ENCODE measurements at regions not wholly inside any gene's neighbourhood (a gene's known extent, or its start where the extent isn't known, plus 50 kb on each side); places are given as distances from the start of the nearest gene placed in this dataset.
"Not testable (repeated sequence)": the region's sequence is repeated elsewhere in the genome, so short reads cannot be mapped to it uniquely, and the experiment has no call there.

DNA sequence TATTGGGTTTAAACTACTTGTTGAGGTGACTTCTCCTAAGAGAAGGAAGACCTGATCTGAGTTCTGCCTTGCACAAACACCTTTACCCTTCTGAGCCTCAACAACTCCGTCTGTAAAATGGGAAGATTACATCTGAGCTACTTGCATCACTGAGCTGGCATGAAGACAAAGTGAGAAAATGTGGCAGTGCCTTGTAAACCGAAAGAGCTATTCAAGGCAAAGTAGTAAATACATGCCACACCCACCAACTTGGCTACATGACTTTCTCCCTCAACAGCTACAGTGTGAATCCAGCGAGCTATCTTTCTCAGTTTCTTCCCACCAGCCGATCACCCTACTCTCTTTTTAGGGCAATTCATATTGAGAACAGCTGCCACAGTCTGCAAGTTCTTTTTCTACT lies 148.3 kb downstream of the FOXB1 start:
- Mint-ChIP-seq H3K36me3 (no peaks in the 10 kb centered on the region), H3K27ac (no peak overlapping the region), H3K4me1 (peaks cover 14% of the 10 kb centered on the region), H3K4me3 (no peak overlapping the region), H3K9me3 (no peaks in the 10 kb centered on the region)
- peak; percentile 45 for ATAC-seq
- DNase-seq (ENCODE audit: low spot score in 2 of 2), result no peak

DNA sequence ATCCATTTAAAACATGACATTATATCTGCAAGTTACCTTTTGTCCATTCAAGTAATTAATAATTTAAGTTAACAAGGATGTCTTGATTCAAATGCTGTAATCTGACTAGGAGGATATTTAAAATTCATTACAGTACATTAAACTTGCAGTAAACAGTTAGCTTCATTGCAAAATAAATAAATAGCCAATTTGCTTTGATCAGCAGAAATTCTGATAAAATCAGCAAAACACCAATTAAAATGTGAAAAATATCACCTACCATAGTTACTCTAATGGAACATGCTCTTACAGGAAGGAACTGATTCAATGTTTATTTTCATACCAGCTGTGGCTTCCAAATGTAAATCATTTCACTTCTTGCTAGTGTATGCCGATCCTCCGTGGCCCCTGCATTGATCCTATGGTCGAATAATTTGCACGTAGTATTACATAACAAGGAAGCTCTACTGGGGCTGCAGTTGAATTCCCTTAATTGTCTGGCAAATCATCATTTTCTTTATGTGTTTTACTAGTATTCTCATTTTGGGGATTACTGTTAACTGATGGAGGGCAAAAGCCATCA lies 150.7 kb downstream of the FOXB1 start:
- Mint-ChIP-seq H3K4me3 (peak overlapping the region; percentile 17), H3K4me1 (peaks cover 14% of the 10 kb centered on the region), H3K27ac (no peak overlapping the region), H3K9me3 (no peaks in the 10 kb centered on the region), H3K36me3 (no peaks in the 10 kb centered on the region)
- peak; percentile 44 for ATAC-seq
- no peak for DNase-seq (ENCODE audit: low spot score in 2 of 2)

DNA sequence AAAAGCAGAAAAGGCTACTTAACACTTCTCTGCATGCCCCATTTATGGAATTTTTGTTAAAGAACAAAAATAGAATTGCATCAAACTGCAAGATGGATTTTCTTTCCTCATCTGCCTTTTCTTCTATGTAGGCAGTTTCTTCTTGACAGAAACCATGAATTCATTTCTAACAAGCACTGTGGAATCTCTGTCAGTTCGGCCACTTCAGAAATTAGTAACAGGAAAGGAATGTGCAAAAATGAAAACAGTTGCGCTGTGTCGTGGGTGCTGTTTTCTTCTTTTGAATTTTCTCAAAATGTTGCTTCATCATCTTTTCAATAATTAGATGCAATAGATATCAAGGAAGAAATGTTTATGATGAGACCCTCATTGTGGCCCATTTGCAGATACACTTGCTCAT lies 151.6 kb downstream of the FOXB1 start:
- H3K27ac Mint-ChIP-seq, result no peak overlapping the region
- DNase-seq (ENCODE audit: low spot score in 2 of 2), result no peak
- ATAC-seq, result peak; percentile 85

DNA sequence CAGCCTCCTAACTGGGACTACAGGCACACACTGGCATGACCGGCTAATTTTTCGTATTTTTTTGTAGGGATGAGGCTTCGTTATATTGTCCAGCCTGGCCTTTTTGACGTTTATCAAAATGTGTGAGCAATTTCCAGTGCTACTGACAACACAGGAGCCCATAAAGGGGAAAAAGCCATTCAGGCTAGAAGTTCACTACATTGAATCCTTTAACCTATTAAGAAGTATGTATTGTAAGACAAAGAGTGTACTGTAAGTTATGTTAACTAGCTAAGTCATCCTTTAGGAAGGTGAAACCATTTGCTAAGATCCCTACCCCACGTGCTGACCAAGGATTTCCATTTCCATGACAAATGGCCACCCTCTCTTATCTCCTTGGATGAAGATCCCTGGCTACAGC lies 156.8 kb downstream of the FOXB1 start:
- no peak overlapping the region for H3K27ac Mint-ChIP-seq
- no peak for ATAC-seq
- no peaks in the 10 kb centered on the region for H3K36me3 Mint-ChIP-seq
- H3K9me3 Mint-ChIP-seq, result peaks cover 3% of the 10 kb centered on the region
- DNase-seq (ENCODE audit: low spot score in 2 of 2), result no peak
- peaks cover 3% of the 10 kb centered on the region for H3K4me1 Mint-ChIP-seq
- H3K4me3 Mint-ChIP-seq, result no peak overlapping the region

More for the DNA sequence above, 151.6 kb downstream of the FOXB1 start:
- H3K36me3 Mint-ChIP-seq, result no peaks in the 10 kb centered on the region
- peaks cover 14% of the 10 kb centered on the region for H3K4me1 Mint-ChIP-seq
- H3K4me3 Mint-ChIP-seq, result peak overlapping the region; percentile 17
- no peaks in the 10 kb centered on the region for H3K9me3 Mint-ChIP-seq

DNA sequence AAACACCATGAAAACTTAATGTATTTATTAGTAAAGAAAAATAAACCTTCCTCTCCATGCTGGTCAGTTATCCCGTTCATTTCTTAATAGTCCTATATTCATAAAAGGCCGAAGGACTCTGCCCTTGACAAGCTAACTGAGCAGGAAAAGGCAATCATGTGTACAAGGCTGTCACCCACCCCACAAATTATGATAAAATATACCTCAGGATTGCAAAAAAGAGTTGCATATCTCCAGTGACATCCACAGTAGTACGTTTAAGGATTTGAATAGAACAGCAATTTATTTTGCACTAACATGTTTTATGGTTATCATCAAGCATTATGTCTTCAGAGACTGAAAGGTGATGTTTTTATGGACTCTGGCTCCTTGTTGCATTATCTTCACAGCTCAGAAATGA lies 157.6 kb downstream of the FOXB1 start:
- Mint-ChIP-seq H3K4me3 (no peak overlapping the region), H3K36me3 (no peaks in the 10 kb centered on the region), H3K9me3 (peaks cover 3% of the 10 kb centered on the region), H3K4me1 (no peaks in the 10 kb centered on the region), H3K27ac (no peak overlapping the region)
- ATAC-seq (no peak), DNase-seq (ENCODE audit: low spot score in 2 of 2) (no peak)

DNA sequence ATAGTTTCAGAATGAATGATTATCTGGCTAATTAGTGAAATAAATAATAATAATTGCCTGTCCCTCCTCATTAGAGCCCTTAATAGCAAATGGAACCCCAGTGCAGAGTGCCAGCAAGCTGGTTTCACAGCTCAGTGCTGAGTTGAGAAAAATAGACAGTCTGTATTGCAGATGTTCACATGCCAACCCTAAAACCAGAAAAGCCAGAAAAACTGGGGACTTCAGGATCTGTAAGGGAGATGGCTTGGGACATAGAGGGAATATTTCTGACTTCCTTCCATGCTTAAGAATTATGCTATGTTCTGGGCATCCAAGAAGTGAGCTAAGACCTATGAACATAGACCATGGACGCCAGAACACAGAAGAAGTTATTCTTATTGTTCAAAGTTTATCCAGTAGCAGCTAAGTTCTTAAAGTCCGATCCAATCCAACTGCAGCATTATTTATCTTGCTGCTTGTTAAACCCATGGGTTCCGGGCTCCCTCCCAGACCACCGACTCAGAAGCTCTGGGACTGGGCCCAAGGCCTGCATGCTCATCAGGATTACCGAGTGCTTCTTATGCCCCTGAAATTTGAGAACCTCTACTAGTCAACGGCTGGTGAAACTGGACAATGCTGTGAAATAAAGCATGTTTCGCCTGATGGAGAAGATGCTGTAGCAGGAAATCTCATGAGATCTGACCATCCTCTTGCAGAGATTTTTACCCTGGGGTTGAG lies 158.3 kb downstream of the FOXB1 start:
- no peak overlapping the region for H3K4me3 Mint-ChIP-seq
- ATAC-seq (no peak), DNase-seq (ENCODE audit: low spot score in 2 of 2) (no peak)
- H3K4me1 Mint-ChIP-seq, result no peaks in the 10 kb centered on the region
- H3K9me3 Mint-ChIP-seq, result peaks cover 3% of the 10 kb centered on the region
- H3K27ac Mint-ChIP-seq, result no peak overlapping the region
- no peaks in the 10 kb centered on the region for H3K36me3 Mint-ChIP-seq

DNA sequence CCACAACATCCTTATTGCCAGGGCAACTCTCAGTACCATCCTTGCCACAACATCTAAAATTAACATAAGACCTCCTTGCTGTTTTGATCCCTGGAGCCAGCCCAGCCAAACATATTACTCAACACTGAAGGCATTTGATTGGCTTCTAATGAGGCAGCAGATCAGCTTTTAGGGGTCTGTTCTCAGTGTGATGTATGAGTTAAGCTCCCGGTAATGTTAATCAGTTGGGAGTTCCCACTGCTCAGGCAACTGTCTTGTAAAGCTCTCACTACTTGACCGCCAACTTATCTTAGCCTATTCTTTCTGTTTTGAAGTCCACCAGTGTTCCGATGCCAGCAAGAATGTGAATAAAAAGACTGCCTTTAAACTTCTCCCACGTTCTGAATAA lies 158.9 kb downstream of the FOXB1 start:
- no peak for ATAC-seq
- H3K4me1 Mint-ChIP-seq, result no peaks in the 10 kb centered on the region
- H3K27ac Mint-ChIP-seq, result no peak overlapping the region
- peaks cover 3% of the 10 kb centered on the region for H3K9me3 Mint-ChIP-seq
- H3K36me3 Mint-ChIP-seq, result no peaks in the 10 kb centered on the region
- DNase-seq (ENCODE audit: low spot score in 2 of 2), result no peak
- no peak overlapping the region for H3K4me3 Mint-ChIP-seq

DNA sequence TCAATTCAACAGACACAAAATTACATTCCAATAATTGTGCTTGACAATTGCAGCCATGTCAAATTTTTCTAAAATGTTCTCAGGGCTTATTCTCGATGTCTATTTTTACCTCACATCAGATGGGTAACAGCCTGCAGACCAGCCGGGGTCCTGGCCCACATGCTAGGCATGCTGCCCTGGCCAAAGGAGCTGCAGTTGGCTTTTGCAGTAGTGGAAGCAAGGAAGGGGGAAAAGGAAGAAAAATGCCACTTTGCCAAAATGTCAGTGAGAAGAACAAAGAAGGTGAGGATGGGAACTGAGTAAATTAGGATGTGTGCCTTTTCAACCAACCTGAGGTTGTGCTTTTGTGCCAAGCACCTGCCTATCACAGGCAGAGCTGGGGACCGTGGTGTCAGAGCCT lies 161.0 kb downstream of the FOXB1 start:
- no peaks in the 10 kb centered on the region for H3K4me1 Mint-ChIP-seq
- no peaks in the 10 kb centered on the region for H3K36me3 Mint-ChIP-seq
- no peak overlapping the region for H3K27ac Mint-ChIP-seq
- ATAC-seq, result no peak
- DNase-seq (ENCODE audit: low spot score in 2 of 2), result no peak
- H3K9me3 Mint-ChIP-seq, result peaks cover 3% of the 10 kb centered on the region
- H3K4me3 Mint-ChIP-seq, result no peak overlapping the region

DNA sequence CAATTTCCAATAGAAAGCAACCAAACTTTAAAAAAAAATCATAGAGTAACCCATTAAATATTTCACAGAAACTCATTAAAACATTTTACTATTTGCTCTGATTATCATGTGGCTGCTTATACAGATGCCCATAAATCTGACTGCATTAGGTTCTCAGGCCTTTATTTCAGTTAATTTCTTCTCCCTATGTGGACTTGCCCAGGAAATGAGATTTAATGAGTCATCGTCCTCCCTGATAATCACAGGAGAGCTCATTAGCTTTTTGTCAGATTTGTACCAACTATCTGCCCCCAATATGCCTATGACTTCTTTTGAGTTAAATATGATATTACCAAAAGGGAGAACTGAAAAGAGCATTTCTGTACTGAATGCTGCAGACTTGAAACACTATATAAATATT lies 168.0 kb downstream of the FOXB1 start:
- no peaks in the 10 kb centered on the region for H3K36me3 Mint-ChIP-seq
- no peak overlapping the region for H3K27ac Mint-ChIP-seq
- DNase-seq (ENCODE audit: low spot score in 2 of 2) (no peak), ATAC-seq (no peak)
- no peaks in the 10 kb centered on the region for H3K9me3 Mint-ChIP-seq
- H3K4me1 Mint-ChIP-seq, result no peaks in the 10 kb centered on the region
- H3K4me3 Mint-ChIP-seq, result no peak overlapping the region

DNA sequence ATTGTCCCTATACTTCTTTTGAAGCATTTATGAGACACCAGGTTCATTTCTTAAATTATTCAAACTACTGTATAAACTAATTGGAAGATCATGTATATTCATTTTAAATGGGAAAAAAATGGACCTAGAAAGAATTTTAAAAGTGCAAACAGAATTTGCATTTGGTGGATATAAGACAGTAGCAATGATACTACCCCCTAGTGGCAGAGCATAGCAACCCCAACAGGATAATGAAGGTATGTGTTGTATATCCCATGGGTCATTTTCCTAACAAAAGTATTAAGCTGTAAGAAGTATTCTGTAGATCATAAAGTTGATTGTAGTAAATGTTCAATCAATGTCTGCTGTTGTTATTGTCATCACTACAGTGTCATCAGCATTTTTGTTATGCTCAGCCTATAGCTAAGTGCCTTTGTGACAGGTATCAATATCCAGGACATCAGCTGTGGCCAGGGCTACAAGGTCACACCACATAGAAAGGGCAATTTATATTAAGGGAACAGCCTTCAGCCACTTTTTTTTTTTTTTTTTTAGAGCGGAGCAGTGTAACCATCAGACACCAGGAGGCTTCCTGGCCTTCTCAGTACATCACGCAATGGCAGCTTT lies 175.8 kb downstream of the FOXB1 start:
- Mint-ChIP-seq H3K27ac (no peak overlapping the region), H3K4me3 (no peak overlapping the region), H3K4me1 (no peaks in the 10 kb centered on the region), H3K9me3 (no peaks in the 10 kb centered on the region), H3K36me3 (no peaks in the 10 kb centered on the region)
- ATAC-seq (peak; percentile 55), DNase-seq (ENCODE audit: low spot score in 2 of 2) (no peak)

DNA sequence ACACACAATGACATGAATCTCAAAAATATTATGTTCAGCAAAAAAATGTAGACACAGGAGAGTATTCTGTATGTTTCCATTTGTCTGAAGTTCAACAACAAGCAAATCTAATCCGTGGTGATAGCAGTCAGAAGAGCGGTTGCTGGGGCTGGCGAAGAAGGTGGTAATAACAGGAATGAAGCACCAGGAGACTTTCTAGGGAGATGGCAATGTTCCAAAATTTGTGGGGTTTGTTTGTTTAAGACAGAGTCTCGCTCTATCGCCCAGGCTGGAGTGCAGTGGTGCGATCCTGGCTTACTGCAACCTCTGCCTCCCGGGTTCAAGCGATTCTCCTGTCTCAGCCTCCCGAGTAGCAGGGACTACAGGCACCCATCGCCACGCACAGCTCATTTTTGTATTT lies 177.8 kb downstream of the FOXB1 start:
- not testable (repeated sequence) for ATAC-seq; H3K9me3 Mint-ChIP-seq; H3K4me1 Mint-ChIP-seq; DNase-seq (ENCODE audit: low spot score in 2 of 2); H3K4me3 Mint-ChIP-seq; H3K27ac Mint-ChIP-seq; H3K36me3 Mint-ChIP-seq

DNA sequence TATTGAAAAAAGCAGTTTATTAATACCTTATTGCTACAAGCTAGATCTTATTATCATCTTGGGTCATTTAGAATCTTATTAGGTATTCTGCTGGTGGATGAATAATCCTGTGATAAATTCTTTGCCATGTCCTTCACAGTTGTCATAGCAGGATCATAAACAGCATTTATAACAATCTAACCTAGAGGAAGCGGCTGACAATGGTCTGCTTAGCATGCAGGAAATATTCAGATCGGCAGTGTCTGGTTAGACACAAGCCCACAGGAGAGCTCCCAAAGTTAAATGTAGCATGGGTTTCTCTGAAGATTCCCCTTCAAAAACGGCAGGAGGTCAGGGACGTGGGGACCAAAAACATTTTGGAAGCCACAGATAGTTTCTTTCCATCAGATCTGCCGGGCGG lies 179.3 kb downstream of the FOXB1 start:
- Mint-ChIP-seq H3K4me1 (no peaks in the 10 kb centered on the region), H3K9me3 (no peaks in the 10 kb centered on the region), H3K4me3 (no peak overlapping the region), H3K27ac (no peak overlapping the region), H3K36me3 (no peaks in the 10 kb centered on the region)
- DNase-seq (ENCODE audit: low spot score in 2 of 2) (no peak), ATAC-seq (no peak)

DNA sequence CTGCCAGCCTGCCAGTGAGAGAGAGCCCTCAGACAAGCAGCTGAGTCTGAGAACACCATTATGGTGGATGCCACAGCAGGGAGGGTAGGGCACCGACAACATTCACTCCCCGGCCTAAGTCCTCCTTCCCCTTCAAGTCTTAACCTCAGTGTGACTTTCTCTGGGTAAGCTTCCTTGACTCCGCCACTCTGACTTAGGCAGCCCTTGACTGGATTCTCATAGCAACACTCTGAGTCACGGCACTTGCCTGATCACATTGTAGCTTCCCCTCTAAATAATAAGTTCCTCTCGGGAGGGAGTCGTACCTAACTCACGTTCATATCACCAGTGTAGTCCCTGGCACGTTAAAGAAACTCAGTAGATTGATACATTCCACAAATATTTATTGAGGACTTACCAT lies 180.5 kb downstream of the FOXB1 start:
- H3K4me1 Mint-ChIP-seq, result no peaks in the 10 kb centered on the region
- H3K4me3 Mint-ChIP-seq, result no peak overlapping the region
- no peaks in the 10 kb centered on the region for H3K9me3 Mint-ChIP-seq
- DNase-seq (ENCODE audit: low spot score in 2 of 2) (no peak), ATAC-seq (no peak)
- no peak overlapping the region for H3K27ac Mint-ChIP-seq
- no peaks in the 10 kb centered on the region for H3K36me3 Mint-ChIP-seq

DNA sequence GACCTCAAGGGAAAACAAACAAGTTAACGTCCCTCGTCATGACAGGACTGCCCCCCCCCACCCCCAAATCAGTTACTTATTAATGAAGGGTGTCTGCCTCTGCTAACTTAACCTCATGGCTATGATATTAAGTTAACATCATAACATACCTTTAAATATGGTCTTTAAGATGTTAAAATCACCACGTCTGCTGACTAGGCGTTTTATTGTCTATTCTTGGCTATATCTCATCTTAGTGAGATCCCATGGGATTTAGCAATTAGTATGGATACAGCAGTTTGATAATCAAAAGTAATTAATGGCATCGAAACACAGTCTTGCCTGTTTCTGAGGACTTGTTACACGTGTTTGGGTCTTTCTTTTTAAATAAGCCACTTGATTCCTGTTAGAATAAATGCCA lies 186.9 kb downstream of the FOXB1 start:
- DNase-seq (ENCODE audit: low spot score in 2 of 2) (no peak), ATAC-seq (no peak)
- Mint-ChIP-seq H3K4me3 (no peak overlapping the region), H3K9me3 (no peaks in the 10 kb centered on the region), H3K4me1 (no peaks in the 10 kb centered on the region), H3K27ac (no peak overlapping the region), H3K36me3 (no peaks in the 10 kb centered on the region)

DNA sequence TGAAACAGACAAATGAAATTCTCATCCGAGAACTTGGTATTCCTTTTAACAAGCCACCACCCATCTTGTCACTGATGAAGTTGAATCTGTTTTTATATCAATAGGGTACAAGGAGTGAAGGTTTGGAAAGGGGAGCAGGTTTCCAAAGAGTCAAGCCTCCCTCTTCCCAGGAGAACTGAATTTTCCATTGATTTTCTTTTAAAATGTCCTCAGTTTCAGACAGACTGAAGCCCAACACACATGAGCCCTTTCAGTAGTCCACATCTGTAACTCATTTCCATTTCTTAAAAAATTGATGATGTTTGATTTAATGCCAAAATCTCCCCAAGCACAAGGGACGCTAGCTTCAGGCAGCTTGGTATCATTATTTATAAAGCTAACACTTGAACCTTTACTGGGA lies 187.7 kb downstream of the FOXB1 start:
- no peak for ATAC-seq
- no peak overlapping the region for H3K27ac Mint-ChIP-seq

DNA sequence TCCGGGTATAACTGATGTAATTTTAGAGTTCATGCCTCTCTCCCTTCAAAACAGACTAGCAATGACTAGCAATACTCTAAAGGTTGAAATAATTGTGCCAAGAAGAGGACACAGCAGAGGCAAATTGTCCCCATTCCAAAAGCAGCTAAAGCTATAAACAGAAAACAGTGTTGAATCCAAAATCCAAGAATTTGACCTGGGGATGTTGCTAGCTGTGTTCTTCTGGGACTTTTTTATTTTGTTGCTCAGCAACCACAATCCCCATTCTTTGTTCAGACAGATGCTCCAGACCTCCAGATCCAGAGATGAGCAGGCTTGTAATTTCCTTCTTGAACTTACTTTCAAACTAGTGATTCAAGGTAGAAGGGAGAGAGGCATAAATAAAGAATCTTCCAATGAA lies 191.5 kb downstream of the FOXB1 start:
- no peak for ATAC-seq
- Mint-ChIP-seq H3K9me3 (no peaks in the 10 kb centered on the region), H3K4me1 (no peaks in the 10 kb centered on the region), H3K27ac (no peak overlapping the region), H3K36me3 (no peaks in the 10 kb centered on the region), H3K4me3 (no peak overlapping the region)
- DNase-seq (ENCODE audit: low spot score in 2 of 2), result no peak

More for the DNA sequence above, 187.7 kb downstream of the FOXB1 start:
- no peak overlapping the region for H3K4me3 Mint-ChIP-seq
- no peaks in the 10 kb centered on the region for H3K36me3 Mint-ChIP-seq
- DNase-seq (ENCODE audit: low spot score in 2 of 2), result no peak
- no peaks in the 10 kb centered on the region for H3K4me1 Mint-ChIP-seq
- no peaks in the 10 kb centered on the region for H3K9me3 Mint-ChIP-seq

Data from stimulated activated effector memory CD8-positive, alpha-beta T cell treated with anti-CD3 and anti-CD28 coated beads, Interleukin-12 subunit alpha, Interleukin-12 subunit beta, amount 100 ng/mL, for 72 hours (primary cell).